Kidney tubule cell (primary cell): ENCODE measurements at regions not wholly inside any gene's neighbourhood (a gene's known extent, or its start where the extent isn't known, plus 50 kb on each side); places are given as distances from the start of the nearest gene placed in this dataset.
A peak's percentile ranks its signal among the peaks of the same experiment; 100 is the strongest.

ENCODE experiments used
- DNase-seq: peaks from one replicate; pipeline ENCODE4 v3.0.0-alpha.2; 2018; ENCODE audit warnings: low spot score

DNA sequence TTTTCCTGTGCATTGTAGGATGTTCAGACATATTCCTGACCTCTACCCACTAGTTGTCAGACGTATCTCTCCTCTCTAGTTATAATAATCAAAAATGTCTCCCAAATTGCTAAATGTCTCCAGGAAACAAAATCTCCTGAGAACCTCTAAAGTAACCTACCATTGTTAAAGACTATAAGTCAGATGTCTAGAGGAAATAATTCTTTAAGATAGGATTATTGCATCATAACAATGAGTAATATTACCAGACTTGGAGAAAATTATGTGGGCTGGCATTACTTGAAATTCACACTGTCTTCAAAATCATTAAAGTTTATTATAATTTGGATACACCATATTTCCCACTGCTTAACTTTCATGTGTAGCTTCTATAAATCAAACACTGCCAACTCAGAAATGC, 643.0 kb upstream of the ADGRL2 start:
- DNase-seq = no peak

DNA sequence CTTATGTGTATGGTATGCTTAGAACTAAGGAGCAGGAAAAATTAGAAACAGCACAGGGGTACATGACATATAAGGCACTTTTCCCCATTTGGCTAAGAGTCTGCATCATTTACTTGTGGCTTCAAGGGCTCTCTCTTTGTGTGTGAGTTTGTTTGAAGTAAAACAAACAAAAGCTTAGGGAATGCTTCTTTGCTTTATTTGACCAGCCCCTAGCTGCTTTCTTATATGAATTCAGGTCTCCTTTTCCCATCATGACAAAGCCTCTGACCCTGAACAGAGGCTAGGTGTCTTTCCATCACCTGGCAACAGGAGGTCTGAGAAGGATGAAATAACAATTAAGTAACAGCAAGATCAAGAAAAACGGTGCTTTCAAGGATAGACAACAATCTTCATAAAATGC, 643.8 kb upstream of the ADGRL2 start:
- no peak for DNase-seq

- DNase-seq = peak; percentile 60
Observed at GRCh38 chr1:81155131-81155530, 645.6 kb upstream of the ADGRL2 start.

- no peak for DNase-seq
Observed at GRCh38 chr1:81151206-81151605, 649.5 kb upstream of the ADGRL2 start.

DNA sequence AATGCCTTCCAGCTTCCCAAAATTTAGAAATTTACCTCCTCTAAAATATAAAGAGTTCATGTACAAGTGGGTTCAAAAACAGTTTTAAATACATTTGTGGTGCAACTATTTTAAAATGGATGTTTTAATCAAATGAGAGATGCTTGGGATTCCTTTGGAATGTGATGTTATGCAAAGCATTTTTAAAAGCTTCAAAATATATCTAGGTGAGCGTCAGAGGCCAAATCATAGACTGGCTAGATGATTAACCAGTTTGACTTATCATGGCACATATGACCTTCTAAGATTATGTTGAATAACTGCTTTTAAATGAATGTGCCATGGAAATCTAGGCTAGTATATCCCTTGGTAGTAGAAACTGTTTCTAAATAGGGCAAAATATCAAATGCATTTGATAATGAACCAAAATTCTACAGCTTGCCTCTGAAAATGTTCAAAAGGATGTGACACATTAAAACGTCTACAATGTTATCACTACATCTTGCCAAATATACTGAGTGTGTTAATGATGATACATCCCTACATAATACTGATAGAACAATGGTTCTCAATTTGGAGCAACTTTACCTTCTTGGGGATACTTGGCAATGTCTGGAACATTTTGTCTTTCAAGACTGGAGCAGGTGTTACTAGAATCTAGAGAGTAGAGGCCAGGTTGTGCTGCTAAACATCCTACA, 650.9 kb upstream of the ADGRL2 start:
- DNase-seq = peak; percentile 43

DNA sequence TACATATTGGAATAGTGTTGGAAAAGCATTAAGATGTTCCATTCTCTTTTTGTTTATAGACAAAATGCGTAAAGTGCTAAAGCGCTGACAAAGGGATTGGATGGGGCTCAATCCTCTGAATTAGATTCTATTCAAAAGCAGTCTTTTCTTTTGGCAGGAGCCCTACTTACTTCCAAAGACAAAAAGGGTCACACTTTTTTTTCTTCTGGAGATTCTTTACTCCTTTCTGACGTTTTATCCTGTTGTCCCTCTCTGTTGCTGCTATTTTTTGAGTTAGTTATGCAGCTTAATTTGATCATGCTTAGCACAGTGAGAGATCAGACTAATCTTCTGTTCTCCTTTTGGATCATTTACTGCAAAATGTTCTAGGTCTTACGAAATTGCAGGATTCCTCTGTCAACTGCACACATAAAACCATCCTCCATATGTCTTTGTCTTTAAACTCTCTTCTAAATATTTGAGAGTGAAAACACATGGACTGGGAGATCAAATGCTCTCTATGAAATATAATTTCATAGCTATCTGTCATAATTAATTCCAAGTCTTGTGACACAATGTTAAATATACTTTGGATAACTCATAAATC, 656.4 kb upstream of the ADGRL2 start:
- no peak for DNase-seq

- DNase-seq = peak; percentile 50
Observed at GRCh38 chr1:81142099-81142826, 658.5 kb upstream of the ADGRL2 start.

- DNase-seq = no peak
Observed at GRCh38 chr1:81135524-81135923, 665.2 kb upstream of the ADGRL2 start.

- no peak for DNase-seq
Observed at GRCh38 chr1:81129776-81130175, 671.0 kb upstream of the ADGRL2 start.

DNA sequence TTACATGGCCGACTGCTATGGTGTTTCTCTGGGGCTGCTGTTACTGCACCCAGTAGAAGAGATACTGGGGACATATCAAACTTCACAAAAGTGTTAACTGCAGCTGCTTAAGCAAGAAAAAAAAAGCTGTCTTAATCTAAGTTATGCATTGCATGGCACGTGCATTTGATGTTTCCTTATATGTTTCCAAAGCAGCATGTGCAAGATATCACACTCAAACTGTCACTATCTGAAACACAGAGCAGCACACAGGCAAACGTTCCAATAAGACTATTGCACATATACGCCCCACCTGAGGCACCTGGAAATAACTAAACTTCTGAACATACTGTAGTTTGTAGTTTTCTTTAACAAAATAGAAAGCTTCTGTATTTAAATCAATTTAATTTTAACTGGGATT, 671.4 kb upstream of the ADGRL2 start:
- DNase-seq = no peak

DNA sequence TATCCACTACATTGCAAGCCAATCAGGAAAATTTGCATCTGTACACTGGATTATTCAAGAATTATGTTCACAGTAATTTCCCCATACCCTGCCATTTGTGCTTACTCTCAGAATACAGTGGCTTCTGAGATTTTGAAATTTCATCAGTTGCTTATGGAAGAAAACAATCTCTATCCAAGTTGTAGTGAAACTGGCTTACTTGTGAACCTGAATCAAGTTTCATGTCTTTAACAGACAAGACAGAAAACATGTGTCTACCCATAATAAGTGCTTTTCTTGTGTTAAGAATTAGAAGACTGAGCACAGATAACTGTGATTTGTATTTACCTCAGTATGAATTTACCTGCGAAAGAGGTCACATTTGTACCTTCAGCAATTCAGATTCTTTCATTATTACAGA, 672.7 kb upstream of the ADGRL2 start:
- no peak for DNase-seq

DNA sequence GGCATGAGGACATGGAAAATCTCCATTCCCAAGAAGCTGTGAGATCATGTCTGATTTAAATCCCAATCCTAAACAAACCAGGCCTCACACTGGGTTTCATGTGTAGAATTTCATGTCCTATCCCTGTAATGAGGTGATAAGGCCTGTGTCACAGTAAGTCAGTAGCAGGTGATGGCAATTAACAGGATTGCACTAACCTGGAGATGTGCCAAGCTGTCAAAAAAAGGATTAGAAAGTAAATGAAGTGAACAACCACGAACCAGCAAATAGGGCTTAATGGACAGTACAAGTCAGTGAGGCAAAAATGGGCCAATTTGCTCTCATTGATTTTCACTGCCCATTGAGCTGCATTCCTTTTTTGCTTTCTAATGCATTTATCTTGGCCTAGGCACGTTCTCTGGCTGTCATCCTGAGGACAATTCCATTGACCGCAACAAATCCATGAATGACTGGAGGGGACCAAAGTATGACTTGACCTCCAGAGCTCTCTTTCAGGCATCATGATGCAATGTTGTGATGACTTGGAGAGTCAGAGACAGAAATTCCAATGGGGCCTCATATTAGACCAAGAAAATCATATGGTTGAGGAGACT, 673.6 kb upstream of the ADGRL2 start:
- DNase-seq = peak; percentile 2

DNA sequence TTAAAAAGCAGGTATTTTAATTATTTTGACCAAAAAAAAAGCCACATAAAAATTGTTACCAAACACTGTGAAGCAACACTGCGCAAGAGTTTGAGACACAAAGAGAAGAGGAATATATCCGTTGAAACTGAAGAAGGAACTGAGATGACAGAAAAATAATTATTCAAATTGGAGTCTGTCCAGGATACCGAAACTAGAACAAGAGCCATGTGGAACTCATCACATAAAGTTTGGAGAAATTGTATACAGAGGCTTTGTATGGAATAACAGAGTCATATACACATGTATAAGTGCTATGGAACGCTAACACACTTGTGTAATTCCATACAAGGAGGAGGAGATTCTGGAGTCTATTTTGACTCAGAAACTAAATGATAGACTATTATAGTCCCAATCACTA, 675.1 kb upstream of the ADGRL2 start:
- DNase-seq = no peak

DNA sequence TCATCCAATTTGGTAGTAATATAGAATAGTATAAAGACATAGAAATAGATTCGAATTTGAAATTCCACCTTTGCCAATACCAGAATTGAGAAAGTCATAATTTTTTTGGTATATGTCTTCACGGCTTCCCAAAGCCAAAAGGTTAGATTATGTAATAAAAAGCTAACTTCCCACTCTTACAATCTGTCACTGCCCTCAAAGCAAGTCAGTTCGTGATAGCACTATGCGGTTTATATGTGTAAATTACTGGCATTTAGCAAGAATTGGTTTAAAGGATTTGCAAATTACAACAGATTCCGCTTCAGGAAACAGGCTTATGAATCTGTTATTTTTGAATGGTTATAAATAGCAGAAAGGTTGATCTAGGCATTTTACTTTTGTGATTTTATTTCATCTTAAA, 679.4 kb upstream of the ADGRL2 start:
- DNase-seq = no peak

DNA sequence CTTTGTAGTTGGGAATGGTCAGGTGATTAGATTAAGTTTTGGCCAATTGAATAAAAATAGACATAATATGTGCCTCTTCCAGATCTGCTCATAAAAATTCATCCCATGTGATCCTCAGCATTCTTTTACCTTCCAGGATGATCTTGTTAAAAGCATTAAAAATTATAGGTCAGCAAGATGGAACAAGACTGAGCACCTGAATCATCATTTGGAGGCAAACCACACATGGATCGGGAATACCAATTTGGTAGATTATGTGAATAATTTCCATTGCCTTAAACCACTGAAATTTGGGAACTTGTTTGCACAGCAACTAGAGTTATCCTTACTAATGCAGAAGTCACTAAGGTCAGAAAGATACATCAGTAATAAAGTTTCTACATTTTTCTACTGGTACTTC, 681.4 kb upstream of the ADGRL2 start:
- no peak for DNase-seq

DNA sequence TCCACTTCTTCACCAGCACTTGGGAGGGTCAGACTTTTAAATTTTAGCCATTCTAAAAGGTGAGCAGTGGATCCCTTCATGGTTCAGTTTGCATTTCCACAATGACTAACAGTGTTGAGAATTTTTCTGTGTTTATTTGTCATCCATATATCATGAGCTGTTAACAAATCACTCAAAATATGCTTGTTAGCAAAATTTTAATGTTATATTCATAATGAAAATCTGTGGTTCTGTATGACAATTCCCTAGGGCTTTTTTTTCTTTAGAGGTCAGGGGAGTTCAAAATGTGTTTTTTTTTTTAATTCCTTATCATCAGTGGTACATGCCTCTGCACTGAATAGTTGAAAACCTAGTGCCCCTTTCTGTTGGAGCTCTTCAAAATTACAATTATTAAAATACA, 682.2 kb upstream of the ADGRL2 start:
- DNase-seq = peak; percentile 5

DNA sequence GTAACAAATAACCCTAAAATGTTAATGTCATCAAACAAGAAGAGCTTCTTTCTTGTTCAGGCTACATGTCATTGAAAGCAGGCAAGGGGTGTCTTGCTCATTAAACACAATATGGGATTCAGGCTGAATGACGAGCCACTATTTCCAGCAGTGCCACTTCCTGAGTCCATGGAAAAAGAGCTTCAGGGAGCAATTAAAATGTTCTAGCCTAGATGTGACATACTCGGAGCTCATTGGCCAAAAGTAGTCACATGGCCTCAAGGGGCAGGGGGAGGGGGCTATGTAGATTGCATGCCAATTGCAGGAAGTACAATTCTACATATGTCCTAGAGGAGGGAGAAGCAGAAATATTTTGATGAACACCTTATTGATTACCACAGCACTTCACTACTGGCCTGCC, 685.3 kb upstream of the ADGRL2 start:
- DNase-seq = no peak

- DNase-seq = no peak
Observed at GRCh38 chr1:81114191-81114590, 686.5 kb upstream of the ADGRL2 start.

- peak; percentile 39 for DNase-seq
Observed at GRCh38 chr1:81113688-81114087, 687.0 kb upstream of the ADGRL2 start.

- DNase-seq = peak; percentile 45
Observed at GRCh38 chr1:81111818-81112217, 688.9 kb upstream of the ADGRL2 start.

DNA sequence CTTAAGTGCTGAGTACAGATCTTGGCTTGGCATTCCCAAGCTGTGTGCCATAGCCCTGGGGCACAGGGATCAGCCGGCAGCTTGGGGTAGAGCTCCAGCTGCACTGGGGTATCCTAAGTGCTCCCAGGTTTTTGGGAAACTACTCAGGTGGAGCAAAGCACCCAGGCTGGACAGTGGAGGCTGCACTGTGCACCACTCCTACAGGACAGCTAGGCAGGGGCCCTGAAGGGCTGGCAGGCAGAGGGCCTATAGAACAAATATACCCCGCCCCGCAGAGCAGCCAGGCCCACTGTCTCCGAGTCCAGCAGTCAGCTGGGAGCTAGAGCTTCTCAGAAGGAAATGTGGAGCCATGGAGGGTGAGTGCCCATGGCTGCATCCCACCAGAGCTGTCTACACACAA, 691.7 kb upstream of the ADGRL2 start:
- no peak for DNase-seq

DNA sequence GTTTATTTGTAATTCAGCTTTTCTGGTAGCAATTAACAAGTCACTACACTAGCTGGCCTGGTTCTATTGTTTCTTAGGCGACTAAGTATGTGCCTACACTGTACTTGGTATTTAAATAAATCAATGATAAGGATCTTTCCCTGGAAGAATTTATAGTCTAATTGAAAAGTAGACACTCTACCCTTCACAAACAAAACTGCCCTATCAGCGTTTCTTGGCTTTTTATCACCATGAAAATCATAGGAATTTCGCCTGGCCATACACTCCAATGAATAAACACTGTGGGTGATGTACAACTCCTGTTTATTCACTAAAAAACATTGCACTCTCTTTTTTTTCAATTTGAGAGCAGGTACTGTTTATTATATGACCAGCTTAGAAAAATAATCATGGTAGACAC, 702.9 kb upstream of the ADGRL2 start:
- DNase-seq = no peak

- DNase-seq = no peak
Observed at GRCh38 chr1:81073580-81073979, 727.2 kb upstream of the ADGRL2 start.
